ENCODE measurements at regions not wholly inside any gene's neighbourhood (a gene's known extent, or its start where the extent isn't known, plus 50 kb on each side); places are given as distances from the start of the nearest gene placed in this dataset.

DNA sequence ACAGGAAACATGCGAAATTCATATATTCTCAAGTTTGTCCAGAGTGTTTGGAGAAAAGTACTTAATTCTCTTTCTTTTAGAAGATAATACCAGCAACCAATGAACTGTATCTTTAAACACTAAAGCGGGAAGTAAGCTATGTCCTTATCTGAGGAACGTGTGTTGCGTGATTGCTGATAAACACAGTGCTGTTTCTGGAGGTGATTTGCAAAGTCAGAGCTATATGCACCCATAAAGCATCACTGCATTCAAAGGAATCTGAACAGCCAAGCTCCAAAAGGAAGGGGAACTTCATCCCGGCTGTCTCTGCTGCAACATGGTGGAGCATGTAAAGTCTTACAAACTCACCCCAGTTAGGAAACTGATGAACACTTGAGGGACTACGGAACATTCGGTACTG, 271.7 kb upstream of the FN1 start:
- no peak for DNase-seq (ENCODE audit: low spot score)
- intact Hi-C loops (cut with DNase I) = no loop called here

DNA sequence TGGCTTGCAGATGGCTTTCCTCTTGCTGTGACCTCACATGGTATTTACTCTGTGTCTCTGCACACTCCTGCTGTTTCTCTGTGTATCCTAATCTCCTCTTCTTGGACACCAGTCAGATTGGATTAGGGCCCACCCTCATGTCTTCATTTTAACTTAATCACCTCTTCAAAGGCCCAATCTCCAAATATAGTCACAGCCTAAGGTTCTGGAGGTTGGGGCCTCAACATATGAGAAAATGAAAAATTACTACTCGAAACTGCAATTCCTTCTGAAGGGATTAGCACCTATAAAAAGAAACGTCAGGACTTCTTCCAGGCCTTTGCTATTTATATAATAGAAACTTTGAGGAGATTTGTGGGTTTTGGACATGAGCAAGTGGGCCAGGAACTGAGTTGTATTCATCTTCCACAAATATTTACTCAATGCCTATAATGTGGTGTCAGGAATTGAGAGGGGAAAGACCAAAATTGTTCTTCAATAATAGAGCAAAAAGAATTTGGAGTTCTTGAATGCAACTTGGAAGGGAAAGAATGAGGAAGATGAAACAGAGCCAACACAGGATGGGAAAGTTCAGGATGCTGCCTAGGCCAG, 270.0 kb upstream of the FN1 start:
- intact Hi-C loops (cut with DNase I) = no loop called here
- no peak for DNase-seq (ENCODE audit: low spot score)

DNA sequence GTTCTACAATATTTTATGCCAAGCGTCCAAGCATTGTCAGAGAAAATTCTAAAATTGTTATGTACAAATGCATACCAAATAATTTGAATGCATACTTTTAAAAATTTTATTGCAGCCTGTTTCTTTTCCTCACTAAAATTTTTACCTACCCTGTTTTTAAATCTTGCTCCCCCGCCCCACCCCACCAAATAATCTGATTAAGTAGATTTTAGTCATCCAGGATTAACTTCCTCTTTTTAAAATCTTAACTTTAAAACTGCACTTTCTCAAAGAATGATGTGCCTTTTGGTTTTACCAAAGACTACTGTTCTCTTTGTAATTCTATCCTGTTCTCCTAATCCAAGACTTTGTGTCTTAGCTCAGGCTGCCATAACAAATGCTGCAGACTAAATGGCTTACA, 269.4 kb upstream of the FN1 start:
- intact Hi-C loops (cut with DNase I) = no loop called here
- no peak for DNase-seq (ENCODE audit: low spot score)

DNA sequence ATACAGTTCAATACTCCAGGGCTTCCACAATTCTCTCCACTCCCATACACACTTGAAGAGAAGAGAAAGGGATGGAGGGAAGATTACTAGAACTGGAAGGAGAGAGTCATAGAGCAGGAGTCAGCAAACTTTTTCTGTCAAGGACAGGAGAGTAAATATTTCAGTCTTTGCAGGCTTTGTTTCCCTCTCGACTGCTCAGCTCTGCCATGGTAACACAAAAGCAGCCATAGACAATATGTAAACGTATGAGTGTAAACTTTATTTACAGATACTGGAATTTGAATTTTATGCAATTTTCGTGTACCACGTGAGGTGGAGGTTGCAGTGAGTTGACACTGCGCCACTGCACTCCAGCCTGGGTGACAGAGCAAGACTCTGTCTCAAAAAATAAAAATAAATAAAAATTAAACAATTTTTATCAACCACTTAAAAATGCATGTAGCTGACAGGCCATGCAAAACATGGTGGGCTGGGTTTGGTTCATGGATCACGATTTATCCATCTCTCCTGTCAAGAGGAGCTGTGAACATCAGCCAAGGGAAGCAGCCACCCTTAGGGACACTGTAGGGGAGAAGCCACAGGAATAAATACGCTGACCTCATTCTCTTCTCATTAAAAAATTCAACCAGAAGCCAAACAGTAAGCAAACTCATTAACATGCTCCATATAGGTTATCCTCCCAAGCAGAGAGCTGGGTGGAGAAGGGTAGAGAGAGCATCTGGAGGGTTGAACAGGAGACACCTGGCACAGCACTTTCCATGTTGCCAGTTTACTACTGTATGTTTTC, 266.4 kb upstream of the FN1 start:
- DNase-seq (ENCODE audit: low spot score) = no peak
- intact Hi-C loops (cut with DNase I) = no loop called here

DNA sequence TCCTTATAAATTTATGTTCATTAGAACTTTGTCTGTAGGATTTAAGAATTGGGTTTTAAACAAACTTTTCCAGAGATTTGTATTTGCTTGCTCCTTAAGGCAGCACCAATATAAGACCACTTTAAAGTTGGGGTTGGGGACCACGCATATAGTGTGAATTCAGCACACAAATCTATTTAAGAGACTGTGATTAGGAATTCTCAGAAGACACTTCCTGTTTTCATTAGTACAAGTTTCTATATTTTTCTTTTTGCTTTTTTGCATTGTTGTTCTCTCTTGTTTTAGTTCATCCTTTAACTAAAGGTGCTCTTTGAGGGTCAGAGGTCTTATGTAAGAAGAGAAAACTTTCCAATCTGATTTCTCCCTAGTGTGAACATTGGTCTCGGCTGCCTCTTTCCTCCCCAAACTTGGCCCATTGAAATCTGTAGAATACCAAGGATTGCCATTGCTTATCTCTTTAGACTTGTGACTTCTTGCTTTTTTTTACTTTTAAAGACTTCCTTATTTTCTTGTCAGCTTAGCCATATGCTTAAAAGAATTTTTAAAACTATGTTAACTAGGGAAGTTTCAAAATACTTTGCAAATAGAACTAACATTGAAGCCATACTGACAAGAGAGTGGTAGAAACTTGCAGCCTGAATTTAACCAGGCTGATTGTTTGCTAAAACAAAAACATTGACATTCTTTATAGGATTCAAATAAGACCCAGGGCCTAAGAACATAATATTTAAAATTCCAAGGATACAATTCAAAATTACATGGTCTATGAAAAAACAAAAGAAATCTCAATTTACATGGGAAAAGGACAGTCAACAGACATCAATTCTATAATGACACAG, 264.1 kb upstream of the FN1 start:
- intact Hi-C loops (cut with DNase I) = no loop called here

DNA sequence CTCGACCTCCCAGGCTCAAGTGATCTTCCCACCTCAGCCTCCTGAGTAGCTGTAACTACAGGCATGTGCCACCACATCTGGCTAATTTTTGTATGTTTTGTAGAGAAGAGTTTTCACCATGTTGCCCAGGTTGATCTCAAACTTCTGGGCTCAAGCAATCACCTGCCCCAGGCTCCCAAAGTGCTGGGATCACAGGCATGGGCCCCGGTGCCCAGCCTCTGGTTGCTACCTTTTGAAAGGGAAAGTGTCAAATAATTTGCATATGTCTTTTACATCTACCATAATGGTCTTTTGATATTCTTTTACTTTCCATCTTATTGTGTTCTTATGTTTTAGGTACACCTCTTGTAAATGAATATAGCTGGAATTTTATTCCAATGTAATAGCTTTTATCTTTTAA, 263.1 kb upstream of the FN1 start:
- intact Hi-C loops (cut with DNase I) = no loop called here
- no peak for DNase-seq (ENCODE audit: low spot score)

More for the DNA sequence above, 264.1 kb upstream of the FN1 start:
- no peak for DNase-seq (ENCODE audit: low spot score)

DNA sequence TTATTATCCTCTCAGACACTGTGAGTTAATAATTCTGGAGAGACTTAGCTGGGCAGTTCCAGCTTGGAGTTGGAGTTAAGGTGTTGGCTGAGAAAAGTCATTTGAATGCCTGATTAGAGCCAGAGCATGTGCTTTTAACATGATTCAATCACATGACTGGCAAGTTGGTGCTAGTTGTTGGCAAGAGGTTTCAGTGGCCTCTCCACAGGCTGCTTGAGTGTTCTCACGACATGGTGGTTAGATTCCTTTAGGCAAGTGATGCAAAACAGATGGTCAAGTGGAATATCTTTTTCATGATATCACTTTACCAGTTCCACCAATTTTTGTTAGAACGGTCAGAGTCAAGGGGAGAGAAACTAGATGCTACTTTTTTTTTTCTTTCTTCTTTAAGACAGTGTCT, 262.7 kb upstream of the FN1 start:
- DNase-seq (ENCODE audit: low spot score) = no peak
- intact Hi-C loops (cut with DNase I) = no loop called here

DNA sequence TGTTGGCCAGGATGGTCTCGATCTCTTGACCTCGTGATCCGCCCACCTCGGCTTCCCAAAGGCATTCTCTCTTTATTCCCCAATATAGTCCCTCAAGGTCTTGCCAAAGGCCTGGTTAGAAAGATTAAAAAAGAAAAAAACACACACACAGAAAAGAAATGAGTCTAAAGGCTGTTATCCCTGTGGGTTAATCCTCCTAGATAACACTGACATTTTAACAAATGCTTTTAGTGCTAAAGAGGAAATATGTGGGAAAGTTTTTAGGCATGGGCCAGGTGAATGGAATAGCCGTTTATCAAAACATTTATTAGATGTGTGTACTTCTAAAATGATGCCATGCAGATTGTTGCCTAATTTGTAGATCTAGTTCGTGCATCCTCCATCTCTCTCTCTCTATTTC, 261.6 kb upstream of the FN1 start:
- intact Hi-C loops (cut with DNase I) = no loop called here
- no peak for DNase-seq (ENCODE audit: low spot score)

DNA sequence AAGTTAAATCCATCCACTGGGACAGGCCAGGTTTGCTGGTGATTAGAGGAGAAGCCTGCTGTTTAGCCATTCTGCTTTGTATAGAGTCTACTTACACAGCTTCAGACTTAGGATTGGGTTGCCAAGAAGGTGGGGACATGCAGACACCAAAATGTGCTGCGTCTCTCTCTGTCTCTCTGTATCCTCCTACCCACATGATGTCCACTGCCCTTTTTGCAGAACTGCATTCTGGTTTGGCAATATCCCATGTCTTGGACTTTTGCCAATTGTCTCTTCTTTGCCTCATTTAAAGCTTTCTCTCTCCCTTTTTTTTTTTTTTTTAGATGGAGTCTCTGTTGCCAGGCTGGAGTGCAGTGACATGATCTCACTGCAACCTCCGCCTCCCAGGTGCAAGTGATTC, 261.1 kb upstream of the FN1 start:
- intact Hi-C loops (cut with DNase I) = no loop called here

DNA sequence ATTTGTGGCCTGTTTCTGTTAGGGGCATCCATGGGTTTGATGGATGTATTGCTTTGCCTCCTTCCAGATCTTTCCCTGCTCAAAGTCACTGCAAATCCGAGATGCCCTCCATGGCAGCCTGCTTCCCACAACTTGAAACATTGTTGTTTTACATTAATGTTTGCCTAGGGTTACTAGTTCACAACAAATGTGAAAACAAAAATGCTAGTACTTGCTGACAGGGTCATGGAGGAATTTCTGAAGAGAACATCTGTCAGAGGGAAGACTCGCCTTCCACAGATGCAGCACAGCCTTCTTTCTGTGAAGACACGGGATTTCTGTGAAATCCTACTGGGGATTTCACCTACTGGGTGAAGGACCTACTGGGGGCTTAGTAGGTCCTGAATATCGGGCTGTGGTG, 260.0 kb upstream of the FN1 start:
- intact Hi-C loops (cut with DNase I) = no loop called here
- no peak for DNase-seq (ENCODE audit: low spot score)

More for the DNA sequence above, 261.1 kb upstream of the FN1 start:
- no peak for DNase-seq (ENCODE audit: low spot score)

DNA sequence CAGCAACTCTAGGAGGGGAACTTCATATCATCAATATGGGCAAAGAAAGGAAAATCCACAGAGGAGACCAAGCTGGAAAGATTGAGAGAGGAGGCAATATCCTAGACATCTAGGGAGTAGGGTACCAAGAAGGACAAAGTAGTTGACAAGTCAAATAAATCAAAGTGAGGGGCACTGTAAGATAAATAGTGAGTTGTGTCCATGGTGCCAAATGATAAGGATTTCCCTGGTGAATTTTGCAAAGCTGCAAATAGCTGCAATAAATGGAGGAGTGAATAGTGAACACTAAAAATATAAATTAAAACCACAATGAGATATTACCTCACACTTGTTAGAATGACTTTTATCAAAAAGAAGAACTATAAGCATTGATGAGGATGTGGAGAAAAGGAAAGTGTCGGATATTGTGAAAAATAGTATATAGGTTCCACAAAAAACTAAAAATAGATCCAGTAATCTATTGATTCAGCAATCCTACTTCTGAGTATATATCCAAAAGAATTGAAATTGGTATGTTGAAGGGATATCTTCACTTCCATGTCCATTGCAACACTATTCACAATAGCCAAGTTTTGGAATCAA, 258.2 kb upstream of the FN1 start:
- intact Hi-C loops (cut with DNase I) = no loop called here
- no peak for DNase-seq (ENCODE audit: low spot score)

DNA sequence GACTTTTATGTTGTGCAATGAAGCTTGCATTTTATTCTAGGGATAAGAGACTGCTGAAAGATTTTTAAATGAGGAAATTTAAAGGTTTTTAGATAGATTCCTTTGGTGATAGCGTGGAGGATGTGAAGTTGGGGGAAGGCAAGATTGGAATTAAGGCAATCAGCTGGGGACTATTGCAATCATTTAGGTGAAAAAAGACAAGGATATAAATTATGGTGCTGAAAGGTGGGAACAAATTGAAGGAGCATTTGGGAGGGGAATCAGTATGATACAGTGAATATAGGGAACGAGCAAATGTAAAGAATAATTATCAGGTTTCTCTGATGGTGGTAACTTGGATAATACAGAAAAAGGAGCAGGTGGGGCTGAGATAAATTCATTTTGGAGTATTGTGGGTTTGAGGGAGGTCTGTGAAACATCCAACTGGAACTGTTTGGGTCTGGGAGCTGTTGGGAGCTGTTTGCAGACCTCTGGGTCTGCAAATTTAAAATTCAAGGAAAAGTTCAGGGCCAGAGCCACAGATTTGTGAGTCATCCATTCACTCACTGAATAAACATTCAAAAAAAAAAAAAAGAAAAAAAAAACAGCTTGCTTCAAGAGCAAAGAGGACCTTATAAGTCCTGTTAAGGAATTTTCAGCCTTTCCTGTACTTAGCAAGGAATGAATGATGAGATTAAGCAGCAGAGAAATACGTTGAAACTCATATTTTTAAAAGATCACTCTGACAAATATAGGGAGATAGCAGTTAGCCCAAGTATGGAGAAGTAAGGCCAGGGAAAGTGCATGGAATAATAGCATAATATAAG, 257.5 kb upstream of the FN1 start:
- intact Hi-C loops (cut with DNase I) = no loop called here
- DNase-seq (ENCODE audit: low spot score) = no peak

DNA sequence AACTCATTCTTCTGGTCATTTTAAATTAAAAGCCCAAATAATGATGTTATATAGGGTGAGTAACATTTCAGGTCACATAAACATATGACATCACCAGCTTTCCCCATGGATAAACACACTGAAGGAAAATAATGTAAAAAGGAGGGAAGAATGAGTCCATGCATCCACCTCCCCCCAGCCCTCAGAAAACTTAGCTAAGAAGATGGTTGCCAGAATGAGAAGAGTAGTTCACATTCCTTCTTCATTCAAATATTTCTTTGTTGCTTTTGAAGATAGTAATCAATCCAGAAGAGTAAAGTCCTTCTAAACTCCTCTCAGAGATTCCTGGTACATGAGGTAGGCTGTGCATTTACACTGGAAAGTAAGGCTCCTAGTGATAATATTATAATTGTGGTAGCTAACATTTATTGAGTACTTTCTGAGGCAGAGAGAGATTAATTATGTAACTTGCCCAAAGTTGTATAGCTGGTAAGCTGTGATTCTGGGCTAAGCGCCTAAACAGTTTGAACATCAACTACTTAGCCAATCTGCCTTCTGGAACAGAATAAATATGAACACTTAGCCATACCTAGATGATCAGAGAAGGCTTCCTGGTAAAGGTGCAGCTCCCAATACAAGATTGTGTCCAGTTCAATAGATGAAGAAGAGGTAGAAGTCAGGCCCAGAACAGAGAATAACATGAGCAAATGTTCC, 256.7 kb upstream of the FN1 start:
- no peak for DNase-seq (ENCODE audit: low spot score)
- intact Hi-C loops (cut with DNase I) = no loop called here

DNA sequence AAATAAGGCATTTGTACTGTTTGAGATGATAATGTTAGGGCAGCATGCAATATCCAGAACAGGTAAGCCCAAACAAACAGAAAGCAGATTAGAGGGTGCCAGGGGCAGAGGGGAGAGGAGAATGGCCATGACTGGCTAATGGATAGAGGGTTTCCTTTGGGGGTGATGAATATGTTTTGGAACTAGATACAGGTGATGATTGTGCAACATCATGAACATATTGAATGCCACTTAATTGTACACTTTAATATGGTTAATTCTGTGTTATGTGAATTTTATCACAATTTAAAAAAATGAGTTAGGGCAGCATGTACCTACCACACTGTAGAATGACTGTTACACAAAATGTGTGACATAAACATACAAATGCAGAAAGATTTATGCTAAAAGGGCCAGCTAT, 255.5 kb upstream of the FN1 start:
- no peak for DNase-seq (ENCODE audit: low spot score)
- intact Hi-C loops (cut with DNase I) = no loop called here

DNA sequence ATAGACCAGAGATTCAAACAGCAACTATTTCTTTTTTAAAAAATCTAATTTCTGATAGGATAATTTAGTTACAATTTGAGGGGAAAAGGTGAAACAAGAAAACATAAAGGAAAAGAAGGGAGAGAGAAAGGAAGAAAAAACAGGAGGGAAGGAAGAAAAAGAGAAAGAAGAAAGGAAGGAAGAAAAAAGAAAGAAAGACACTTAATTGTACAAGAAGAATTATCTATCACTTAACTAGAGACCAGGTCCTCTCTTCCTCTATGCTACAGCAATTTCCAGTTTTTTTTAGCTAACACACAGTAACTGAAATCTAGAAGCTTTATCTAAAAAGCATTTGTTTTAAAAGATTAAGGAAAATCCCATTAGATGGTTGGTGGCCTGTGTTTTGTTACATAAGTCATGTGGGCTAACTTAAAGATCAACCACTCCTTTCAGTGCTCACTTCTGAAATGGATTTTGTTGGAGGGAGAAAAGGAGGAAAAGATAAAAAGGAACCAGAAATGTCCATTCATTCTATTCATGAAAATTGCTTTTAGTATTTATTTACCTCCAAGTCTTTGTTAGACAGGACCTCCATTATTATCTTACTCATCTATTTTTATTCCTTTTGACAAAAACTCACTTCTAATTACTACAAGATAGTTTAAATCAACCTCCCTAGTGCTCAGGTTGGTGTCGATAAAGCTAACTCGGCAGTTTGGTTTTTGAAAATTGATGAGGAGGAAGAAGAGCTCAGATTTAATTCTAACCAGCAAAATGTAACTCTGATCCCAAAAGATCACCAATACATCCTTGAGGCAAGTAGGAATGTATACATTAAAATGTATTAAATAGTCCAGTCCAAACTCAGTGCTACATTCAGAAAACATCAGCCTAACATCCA, 251.5 kb upstream of the FN1 start:
- no peak for DNase-seq (ENCODE audit: low spot score)
- intact Hi-C loops (cut with DNase I) = no loop called here

DNA sequence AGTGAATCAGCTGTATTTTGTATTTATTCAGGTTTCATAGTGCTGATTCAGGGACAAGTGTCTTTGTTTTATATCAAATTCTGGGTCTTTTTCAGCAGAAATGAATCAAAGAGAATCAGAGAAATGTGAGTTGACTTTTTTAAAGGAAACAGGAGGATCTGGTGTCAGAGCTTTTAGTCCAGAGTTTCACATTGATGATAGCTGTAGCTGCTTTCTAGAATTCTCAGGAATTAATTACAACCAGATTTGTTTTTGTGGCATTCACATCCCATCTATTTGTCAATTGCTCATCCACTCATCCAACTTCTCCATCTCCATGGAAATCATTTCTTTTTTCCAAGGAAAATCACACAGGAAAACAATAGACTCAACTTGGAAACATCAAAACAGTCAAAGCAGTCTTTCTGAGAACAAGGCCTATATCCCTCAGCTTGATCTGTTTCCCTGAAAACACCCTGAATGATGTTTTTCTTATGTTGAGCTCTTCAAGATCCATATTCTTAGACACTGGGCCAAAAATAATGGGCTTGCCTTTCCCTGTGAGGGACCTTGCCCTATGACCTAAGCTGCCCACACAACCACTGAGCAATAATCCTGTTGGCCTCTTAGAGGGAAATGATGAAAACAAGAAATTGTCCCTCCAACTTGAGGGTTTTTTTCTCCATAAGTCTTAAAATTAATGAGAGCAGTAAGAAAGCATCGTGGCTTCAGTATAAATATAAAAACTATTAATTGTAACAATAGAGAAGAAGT, 249.5 kb upstream of the FN1 start:
- intact Hi-C loops (cut with DNase I) = no loop called here
- DNase-seq (ENCODE audit: low spot score) = no peak

DNA sequence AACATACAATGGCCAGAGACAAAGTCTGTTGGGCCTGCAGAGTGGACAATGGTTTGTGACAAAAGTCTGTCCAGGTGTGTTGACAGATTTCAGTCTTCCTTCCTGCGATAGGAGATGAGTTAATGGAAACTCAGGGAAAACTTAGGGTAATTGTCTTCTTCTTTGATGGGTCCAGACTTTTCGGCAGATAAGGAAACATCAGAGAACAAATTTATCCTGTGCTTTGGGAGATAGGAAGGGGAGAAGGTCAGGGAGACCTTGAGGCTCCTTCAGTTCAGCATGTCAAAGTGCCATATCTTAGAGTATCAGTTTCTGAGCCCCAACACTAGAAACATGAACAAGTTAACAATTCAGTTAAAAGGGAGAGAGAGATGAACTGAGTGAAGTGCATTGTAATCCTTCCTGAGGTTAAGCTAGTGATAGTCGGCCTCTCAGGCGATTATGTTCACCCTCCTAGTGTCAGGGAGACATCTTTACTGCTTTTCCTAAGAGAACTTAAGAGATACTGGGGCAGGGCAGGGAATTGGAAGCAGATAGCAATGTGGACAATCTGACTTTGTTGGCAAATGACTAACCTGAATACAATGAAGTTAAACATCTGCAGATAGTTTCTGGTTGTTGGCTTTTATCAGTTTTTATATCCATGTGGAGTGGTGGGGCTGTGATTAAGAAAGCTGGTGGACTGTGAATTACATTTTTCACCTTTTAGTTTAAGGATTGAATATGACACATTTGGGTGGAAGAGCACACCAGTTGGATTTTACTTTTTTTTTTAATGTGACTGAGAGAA, 248.8 kb upstream of the FN1 start:
- intact Hi-C loops (cut with DNase I) = no loop called here
- no peak for DNase-seq (ENCODE audit: low spot score)

Data from cardiac septum (tissue), 1 donor.